Superior temporal gyrus (tissue), 1 donor: ENCODE measurements at regions not wholly inside any gene's neighbourhood (a gene's known extent, or its start where the extent isn't known, plus 50 kb on each side); places are given as distances from the start of the nearest gene placed in this dataset.
A peak's percentile ranks its signal among the peaks of the same experiment; 100 is the strongest.
"Not testable (repeated sequence)": the region's sequence is repeated elsewhere in the genome, so short reads cannot be mapped to it uniquely, and the experiment has no call there.

Source experiments
- DNase-seq: peaks from one replicate; pipeline ENCODE4 v3.0.0-alpha.2; 2016; ENCODE audit errors: extremely low spot score

DNA sequence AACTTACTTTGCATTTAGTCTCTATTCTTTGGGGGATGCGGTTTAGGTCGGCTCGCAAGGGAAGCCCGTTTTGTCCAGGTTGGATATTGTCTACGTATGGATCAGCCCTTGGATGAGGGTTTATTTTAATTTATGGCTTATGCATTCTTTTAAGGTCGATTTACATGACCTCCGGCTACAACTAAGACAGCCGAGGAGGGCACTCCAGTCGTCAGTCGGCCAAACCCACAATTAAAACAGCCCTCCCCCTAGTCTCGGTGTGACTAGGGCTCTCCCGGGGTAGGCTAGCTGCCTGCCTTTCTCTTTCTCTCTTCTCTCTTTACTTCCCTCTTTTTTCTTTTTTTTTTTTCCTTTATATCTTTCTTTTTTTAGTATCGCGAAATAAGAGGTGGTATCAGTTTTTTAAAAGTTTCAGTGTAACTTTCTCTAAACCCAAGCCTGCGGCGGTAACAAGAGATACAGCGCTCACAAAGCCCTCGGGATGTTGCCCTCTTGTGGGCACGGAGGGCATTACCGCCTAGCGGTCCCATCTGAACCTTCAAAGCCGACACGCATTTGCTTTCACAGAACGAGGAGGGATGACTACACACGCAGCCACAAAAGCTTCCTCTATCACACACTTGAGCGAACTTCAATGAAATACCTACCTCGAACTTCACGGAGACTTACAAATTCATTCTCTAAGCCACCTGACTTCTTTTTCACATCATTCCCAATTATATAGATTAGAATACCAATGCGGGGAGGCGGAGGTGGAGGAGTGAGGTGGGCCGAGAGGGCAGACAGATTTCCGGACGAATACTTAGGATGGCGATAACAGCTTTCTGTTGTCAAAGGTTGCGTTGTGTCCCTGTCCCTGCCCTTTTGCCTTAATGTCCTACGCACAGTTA is 132.3 kb upstream of the C11orf58 start:
- peak; percentile 94 for DNase-seq

DNA sequence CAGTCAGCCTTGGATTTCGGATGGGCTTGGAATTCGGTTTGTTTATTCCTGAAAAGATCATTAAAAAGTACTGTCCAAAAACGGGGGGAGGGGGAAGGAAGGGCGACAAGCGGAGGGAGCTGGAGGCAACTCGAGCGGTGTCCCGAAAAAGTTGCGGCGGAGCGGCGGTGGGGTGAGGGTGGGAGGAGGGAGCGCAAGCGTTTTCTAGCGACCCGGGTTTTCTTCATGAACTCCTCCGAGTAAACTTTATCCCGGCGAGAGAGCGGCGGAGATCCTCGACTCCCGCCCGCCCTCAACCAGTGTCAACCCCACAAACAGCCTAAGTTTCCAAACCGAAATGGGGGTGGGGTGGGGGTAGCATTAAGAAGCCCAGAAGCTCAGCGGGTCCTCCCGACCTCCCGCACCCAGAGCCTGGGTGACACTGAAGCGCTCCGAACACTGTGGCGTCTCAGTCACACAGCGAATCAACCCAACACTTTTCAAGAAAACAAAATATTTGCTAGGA is 133.0 kb upstream of the C11orf58 start:
- no peak for DNase-seq

GRCh38 chr11:16604794-16605388 is 133.6 kb upstream of the C11orf58 start:
- DNase-seq: no peak

GRCh38 chr11:16603890-16604793 is 134.3 kb upstream of the C11orf58 start:
- DNase-seq: peak; percentile 8

DNA sequence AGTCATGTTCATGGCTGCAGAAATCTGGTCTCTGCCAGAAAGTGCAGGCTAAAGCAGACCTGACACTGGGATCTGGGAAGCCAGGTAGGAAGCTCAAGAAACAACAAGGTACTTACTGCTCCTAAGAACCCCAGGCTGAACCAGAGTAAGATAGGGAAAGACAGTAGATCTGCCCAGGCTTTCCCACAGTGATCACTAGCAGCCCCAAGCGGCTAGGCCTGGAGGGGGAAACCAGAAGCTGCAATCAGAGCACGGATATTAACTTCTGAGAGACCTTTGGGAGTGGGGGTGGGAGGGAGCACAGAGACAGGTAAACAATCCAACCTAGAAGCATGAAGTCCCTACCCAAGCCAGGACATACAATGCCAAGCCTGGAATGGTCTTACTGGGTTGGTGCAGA is 135.2 kb upstream of the C11orf58 start:
- DNase-seq: peak; percentile 8

- peak; percentile 11 for DNase-seq
Observed at GRCh38 chr11:16598906-16599305, 139.5 kb upstream of the C11orf58 start.

GRCh38 chr11:16598032-16598431 is 140.4 kb upstream of the C11orf58 start:
- no peak for DNase-seq

DNA sequence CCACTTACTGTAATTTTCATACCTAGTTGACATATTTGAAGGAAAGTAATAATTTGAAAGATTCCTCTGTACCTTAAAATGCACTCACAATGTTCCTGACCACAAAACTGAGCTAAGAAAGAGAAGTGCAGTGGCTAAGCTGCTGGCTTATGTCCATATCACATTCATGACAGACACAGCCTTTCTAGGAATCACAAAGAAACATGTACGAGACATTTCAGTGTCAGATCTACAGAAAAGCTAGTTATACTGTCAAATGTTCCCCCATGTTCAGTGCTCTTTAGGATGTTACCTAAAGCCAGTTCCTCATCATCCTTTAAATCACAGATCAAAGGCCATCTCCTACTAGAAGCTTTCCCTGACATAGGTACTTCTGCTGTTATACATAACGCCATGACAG is 142.2 kb upstream of the C11orf58 start:
- DNase-seq: no peak

DNA sequence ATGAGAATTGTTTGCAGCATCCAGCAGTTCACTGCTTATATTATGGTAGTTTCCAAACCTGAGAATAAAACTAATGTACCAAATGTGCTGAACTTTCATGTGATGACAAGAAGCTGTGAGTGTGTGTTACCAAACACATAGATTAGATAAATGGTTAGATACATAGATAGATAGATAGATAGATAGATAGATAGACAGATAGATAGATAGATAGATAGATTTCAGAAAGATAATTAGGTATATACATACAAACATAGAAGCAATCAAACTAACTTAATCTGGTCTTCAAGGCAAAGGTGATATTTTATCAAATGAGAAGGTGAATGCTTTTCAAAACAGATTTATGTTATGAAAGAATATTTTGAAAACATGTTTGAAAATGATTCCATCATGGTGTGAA is 147.3 kb upstream of the C11orf58 start:
- no peak for DNase-seq

DNA sequence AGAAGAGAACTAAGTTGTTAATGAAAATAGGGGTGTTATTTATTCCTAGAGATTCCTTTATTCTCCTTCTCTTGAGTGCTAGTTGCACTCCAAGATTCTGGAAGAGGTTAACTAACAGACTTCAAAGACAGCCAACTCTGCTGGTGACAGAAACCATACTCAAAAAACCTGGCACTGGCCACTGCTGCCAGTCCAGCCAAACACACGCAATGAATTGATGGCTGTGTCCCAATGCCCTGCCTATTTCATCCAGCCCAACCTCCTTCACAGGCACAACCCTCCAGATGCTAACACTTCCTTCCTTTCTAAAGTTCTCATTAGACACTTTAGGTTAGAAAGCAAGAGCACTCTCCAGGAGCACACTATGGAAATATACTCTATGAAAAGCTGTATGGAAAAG is 150.8 kb upstream of the C11orf58 start:
- DNase-seq: no peak

GRCh38 chr11:16584569-16584968 is 153.9 kb upstream of the C11orf58 start:
- DNase-seq: no peak

GRCh38 chr11:16581078-16581477 is 157.4 kb upstream of the C11orf58 start:
- DNase-seq: not testable (repeated sequence)

DNA sequence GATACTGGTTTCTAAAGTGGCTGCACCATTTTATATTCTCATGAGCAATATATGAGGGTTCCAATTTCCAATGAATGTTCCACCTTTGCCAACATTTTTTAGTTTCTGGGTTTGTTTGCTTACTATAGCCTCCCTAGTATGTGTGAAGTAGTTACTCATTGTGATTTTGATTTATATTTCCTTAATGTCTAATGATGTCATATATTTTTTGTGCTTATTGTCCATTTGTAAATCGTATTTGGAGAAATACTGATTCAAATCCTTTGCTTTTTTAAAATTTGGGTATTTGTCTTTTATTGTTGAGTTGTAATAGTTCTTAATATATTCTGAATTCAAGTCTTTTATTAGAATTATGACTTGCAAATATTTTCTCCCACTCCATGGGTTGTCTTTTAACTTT is 161.0 kb upstream of the C11orf58 start:
- no peak for DNase-seq

DNA sequence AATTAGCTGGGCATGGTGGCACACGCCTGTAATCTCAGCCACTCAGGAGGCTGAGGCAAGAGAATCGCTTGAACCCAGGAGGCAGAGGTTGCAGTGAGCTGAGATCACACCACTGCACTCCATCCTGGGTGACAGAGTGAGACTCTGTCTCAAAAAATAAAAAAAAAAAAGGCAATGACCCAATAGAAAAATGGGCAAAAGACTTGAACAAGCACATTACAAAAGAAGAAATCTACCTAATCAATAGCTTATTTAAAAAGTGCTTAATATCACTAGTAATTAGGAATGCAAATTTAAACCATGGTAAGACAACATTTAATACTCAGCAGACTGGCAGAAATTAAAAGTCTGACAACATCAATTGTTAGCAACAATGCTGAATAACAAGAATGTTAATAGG is 163.6 kb upstream of the C11orf58 start:
- DNase-seq: not testable (repeated sequence)

GRCh38 chr11:16572945-16573344 is 165.5 kb upstream of the C11orf58 start:
- no peak for DNase-seq

DNA sequence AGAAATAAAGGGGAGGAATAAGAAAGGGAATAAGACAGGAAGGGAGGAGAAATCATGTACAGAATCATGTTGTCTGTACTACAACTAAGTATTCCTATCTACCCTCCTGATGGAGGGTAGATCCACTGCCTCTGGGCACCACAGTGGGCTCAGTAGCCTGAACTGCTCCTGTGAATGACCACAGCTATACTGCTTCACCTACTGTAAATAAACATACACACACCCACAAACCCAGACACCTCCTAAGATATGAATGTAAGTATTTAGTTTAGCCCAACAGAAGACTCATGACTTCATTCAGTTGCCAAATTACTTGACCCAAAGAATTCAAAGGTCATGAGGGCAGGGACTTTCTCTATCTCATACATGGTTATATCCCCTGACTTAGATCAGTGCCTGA is 177.3 kb upstream of the C11orf58 start:
- DNase-seq: no peak

DNA sequence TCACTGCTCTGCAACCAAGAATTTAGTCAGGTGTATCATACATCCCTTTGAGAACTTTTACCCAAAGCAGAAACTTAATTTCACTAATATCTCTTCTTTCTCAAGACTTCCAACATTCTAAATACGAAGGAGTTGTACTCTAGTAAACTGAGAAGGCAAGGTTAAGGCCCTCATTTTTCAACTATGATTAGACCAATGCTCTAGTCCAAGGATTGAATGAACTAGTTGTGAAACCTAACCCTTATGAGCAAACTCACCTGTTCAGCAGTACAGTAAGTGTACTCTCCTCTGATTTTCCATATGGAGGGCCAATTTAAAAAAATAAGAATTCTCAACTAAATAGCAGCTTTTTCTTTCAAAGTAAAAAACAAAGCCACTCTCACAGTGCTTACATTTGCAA is 180.0 kb upstream of the C11orf58 start:
- no peak for DNase-seq

DNA sequence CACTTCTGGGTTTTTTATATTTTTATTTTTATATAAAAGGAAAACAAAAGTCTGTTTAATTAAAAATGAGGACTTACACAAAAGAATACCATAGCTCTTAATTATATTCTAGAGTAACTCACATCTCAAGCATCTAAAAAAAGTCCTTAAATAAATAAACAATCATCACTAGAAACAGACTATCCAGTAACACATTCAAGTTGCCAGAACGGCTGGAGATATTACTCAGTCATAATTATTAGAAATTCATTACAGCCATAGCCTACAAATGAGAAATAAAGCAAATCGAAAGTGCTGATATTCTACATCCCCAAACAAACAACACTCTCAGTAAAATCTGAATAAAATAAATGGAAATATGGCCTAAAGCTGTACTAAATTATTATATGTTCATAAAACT is 182.5 kb upstream of the C11orf58 start:
- no peak for DNase-seq

DNA sequence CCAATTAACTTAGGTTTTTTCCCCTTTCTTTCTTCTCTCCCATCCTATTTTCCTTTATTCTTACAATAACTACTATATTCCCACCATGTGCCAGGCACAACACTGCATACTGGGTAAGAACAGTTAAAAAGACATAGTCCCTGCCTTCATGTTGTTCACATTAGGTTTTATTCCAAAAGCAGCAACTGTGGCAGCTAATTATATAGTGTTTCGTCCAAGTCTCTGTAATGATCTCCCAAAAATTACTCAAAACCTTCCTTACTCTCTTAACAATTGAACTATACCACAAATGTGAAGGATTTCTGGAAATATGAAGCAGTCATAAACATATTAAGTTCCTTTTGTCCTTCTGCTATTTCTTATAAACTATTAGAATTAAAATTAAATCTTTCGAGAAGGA is 184.1 kb upstream of the C11orf58 start:
- DNase-seq: no peak

- DNase-seq: no peak
Observed at GRCh38 chr11:16547879-16548278, 190.6 kb upstream of the C11orf58 start.

- no peak for DNase-seq
Observed at GRCh38 chr11:16543642-16544041, 187.3 kb upstream of the SOX6 start.

GRCh38 chr11:16542353-16542752 is 186.0 kb upstream of the SOX6 start:
- no peak for DNase-seq
